ENCODE measurements at regions not wholly inside any gene's neighbourhood (a gene's known extent, or its start where the extent isn't known, plus 50 kb on each side); places are given as distances from the start of the nearest gene placed in this dataset.

- intact Hi-C loops (cut with DNase I) = no loop called here
- no peak for DNase-seq
- Histone ChIP-seq H3K27ac (no peak overlapping the region), H3K27me3 (peaks cover 0 to 96% (median 49%) of the 10 kb centered on the region in 7 donors), H3K9me3 (no peaks in the 10 kb centered on the region), H3K4me1 (no peaks in the 10 kb centered on the region), H3K36me3 (no peaks in the 10 kb centered on the region), H3K4me3 (no peak overlapping the region)
- 43 to 50% methylated on average over 2 of the region's 2 CpGs for WGBS, 2 donors
- TF ChIP-seq CTCF (IDR thresholded peaks at IDR 0.05) = no peak
- ATAC-seq = no peak
Measured at GRCh38 chr11:134477486-134477885, 65.4 kb upstream of the B3GAT1 start.

- no peak overlapping the region for H3K27ac ChIP-seq
- H3K4me3 ChIP-seq = no peak overlapping the region
- H3K9me3 ChIP-seq = no peaks in the 10 kb centered on the region
- H3K4me1 ChIP-seq = no peaks in the 10 kb centered on the region
- no peak for TF ChIP-seq CTCF (IDR thresholded peaks at IDR 0.05)
- intact Hi-C loops (cut with DNase I) = no loop called here
- H3K27me3 ChIP-seq = peaks cover 0 to 97% (median 58%) of the 10 kb centered on the region in 7 donors
- 7 to 9% methylated on average over 11 of the region's 11 CpGs for whole genome bisulfite sequencing, 2 donors
- H3K36me3 ChIP-seq = no peaks in the 10 kb centered on the region
- no peak for ATAC-seq
- no peak for DNase-seq
Measured at GRCh38 chr11:134476435-134477021, 64.5 kb upstream of the B3GAT1 start.

DNA sequence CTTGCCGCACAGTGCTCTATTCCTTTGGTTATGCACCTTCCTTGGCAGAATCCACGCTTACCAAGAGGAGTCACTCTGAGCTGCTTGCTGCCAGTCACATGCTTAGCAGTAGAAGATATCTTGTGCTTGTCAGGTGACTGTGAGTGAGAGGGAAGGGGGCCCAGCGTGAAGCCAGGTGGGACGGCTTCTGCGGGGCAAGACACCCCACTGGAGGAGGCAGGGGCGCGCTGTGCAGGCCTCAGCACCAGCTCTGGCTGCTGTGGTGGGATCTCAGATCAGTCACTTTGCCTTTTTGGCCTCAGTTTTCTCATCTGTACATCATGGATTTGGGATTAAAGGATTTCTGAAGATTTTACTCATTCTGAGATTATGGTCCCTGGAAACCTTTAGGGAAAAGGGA is 63.9 kb upstream of the B3GAT1 start:
- 65% methylated on average over 7 of the region's 7 CpGs for WGBS, 2 donors
- no peak for TF ChIP-seq CTCF (IDR thresholded peaks at IDR 0.05)
- no peaks in the 10 kb centered on the region for H3K4me1 ChIP-seq
- no peaks in the 10 kb centered on the region for H3K9me3 ChIP-seq
- ATAC-seq (no peak), DNase-seq (no peak)
- H3K27ac ChIP-seq = no peak overlapping the region
- H3K27me3 ChIP-seq = peaks cover 0 to 97% (median 64%) of the 10 kb centered on the region in 7 donors
- H3K4me3 ChIP-seq = no peak overlapping the region
- intact Hi-C loops (cut with DNase I) = no loop called here
- H3K36me3 ChIP-seq = no peaks in the 10 kb centered on the region

GRCh38 chr11:134474942-134475341 is 62.9 kb upstream of the B3GAT1 start:
- WGBS, 2 donors = 79 to 84% methylated on average over 9 of the region's 9 CpGs
- ATAC-seq (no peak), DNase-seq (no peak)
- Histone ChIP-seq H3K27me3 (peaks cover 0 to 90% (median 63%) of the 10 kb centered on the region in 7 donors), H3K9me3 (no peaks in the 10 kb centered on the region), H3K4me1 (no peaks in the 10 kb centered on the region), H3K36me3 (no peaks in the 10 kb centered on the region), H3K4me3 (no peak overlapping the region), H3K27ac (no peak overlapping the region)
- intact Hi-C loops (cut with DNase I) = no loop called here
- no peak for TF ChIP-seq CTCF (IDR thresholded peaks at IDR 0.05)

Measured in heart right ventricle (tissue), 16 donors.